Kidney tubule cell (primary cell): ENCODE measurements at regions not wholly inside any gene's neighbourhood (a gene's known extent, or its start where the extent isn't known, plus 50 kb on each side); places are given as distances from the start of the nearest gene placed in this dataset.
"Not testable (repeated sequence)": the region's sequence is repeated elsewhere in the genome, so short reads cannot be mapped to it uniquely, and the experiment has no call there.

ENCODE experiments used
- DNase-seq: peaks from one replicate; pipeline ENCODE4 v3.0.0-alpha.2; 2018; ENCODE audit warnings: low spot score

DNA sequence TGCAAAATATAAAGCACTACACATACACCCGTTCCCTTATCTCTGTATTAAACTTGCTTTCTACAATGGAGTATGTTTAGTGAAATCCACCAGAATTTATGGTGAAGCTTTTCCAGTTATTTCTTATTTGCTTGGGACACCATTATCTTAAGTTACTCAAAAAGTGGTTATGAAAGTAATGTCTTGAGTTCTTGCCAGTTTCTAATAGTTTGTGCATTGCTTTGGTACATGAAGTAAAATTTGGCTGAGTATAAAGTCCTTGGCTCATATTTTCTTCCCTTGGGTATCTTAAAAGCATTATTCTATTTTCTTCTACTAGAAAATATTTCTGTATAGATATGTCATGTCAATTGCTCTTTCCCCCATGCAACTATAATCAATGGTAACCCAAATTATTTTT is 85.2 kb downstream of the POLR1F start:
- DNase-seq: no peak

- peak; percentile 3 for DNase-seq
Measured at GRCh38 chr7:19621740-19622139, 87.1 kb downstream of the POLR1F start.

DNA sequence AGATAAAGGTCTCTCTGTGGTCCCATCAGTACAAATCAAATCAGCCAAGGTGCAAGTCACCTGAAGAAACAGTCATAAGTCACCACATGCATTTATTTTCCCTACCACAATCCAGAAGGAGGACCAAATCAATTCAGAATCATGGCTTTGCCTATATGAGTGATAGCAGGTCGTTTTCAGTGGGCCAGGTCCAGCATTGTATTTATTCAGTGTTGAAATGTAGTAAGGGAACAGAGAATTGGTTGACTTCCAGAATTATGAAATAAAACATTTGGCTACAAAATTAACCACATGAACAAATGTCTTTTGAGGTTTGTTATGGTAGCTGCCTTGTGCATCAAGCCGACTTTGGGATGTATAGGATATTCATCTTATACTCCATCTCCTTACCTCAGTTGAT is 88.4 kb downstream of the POLR1F start:
- no peak for DNase-seq

- DNase-seq: no peak
Measured at GRCh38 chr7:19619122-19619521, 89.7 kb downstream of the POLR1F start.

DNA sequence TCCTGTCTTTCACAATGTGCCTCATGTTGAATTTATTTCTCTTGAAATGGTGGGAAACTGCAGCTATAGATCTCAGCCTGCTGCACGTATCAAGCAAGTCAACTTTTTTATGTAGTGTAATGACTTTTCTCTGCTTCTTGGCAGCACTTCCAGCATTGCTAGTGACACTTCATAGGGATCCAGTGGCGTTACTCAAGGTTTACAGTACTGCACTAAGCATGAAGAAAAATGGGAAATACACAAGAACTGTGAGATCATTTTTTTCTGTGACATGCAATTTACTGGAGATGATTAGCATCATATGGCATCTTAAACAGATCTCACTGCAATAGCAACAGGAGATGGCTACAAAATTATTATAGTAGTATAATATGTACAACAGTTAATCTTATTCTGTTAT is 90.9 kb downstream of the POLR1F start:
- no peak for DNase-seq

GRCh38 chr7:19610194-19610943 is 98.5 kb downstream of the POLR1F start:
- no peak for DNase-seq

- DNase-seq: no peak
Measured at GRCh38 chr7:19589446-19589845, 119.4 kb downstream of the POLR1F start.

DNA sequence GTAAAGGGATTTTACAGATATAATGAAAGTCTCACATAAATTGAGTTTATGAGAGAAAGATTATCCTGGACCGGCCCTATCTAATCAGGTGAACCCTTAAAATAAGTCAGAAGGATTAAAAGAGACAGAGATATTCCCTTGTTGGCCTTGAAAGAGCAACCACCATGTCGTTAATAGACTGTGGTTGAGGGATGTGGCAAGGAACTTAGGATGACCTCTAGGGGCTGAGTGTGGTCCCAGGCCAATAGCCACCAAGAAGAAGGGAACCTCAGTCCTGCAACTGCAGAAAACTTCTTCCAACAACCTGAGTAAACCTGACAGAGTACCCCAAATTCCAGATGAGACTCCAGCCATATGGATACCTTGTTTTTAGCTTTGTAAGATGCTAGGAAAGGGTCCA is 121.5 kb downstream of the POLR1F start:
- DNase-seq: no peak

DNA sequence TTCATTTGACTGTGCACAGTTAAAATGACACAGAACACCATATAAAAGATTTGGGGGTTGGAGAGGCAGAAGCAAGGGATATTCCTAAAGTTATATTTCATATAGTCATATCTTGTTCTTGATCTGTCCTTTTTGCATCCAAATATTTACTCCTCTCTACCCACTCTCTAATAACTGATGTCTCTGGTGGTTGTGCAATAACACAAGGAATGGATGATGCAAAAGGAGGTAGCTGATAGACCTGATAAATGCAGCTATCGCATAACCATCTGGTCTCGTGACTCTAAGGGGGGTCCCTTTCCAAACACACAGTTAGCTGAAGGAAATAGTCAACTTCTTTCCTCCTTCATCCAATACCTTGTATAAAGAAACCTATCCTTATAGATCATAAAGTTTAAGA is 123.1 kb downstream of the POLR1F start:
- DNase-seq: no peak

DNA sequence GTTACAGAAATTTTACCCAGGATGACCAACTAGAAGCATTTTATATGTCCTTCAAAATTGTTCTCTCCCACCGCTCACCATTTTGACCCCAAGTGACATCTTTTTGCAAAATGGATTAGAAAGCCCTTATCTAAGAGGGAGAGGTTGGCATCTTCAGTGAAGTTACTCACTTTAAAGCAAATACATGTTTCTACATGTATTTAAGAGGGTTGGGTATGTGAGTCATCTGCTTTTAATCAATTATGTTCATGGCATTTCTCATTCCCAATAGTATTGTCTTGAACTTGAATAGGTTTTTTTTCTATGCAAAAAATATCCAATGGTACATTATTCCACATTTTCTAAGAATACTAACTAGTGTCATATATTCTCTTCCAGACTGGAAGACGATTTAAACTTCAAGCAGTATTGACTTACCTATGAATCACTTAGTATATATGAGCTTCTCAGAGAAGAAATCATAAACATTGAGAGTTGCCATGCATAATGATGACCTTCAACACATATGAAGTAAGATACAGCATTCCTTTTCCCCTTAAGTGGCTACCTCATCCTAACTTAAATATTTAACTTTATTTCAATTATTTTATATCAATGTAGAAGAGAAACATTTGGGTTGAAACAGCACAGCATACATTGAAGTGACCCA is 132.8 kb downstream of the POLR1F start:
- no peak for DNase-seq

GRCh38 chr7:19574131-19574530 is 134.7 kb downstream of the POLR1F start:
- DNase-seq: no peak

GRCh38 chr7:19572566-19572965 is 136.3 kb downstream of the POLR1F start:
- DNase-seq: no peak

GRCh38 chr7:19567011-19567410 is 141.8 kb downstream of the POLR1F start:
- no peak for DNase-seq

GRCh38 chr7:19565602-19566001 is 143.2 kb downstream of the POLR1F start:
- DNase-seq: no peak

- no peak for DNase-seq
Measured at GRCh38 chr7:19561121-19561805, 147.6 kb downstream of the POLR1F start.

DNA sequence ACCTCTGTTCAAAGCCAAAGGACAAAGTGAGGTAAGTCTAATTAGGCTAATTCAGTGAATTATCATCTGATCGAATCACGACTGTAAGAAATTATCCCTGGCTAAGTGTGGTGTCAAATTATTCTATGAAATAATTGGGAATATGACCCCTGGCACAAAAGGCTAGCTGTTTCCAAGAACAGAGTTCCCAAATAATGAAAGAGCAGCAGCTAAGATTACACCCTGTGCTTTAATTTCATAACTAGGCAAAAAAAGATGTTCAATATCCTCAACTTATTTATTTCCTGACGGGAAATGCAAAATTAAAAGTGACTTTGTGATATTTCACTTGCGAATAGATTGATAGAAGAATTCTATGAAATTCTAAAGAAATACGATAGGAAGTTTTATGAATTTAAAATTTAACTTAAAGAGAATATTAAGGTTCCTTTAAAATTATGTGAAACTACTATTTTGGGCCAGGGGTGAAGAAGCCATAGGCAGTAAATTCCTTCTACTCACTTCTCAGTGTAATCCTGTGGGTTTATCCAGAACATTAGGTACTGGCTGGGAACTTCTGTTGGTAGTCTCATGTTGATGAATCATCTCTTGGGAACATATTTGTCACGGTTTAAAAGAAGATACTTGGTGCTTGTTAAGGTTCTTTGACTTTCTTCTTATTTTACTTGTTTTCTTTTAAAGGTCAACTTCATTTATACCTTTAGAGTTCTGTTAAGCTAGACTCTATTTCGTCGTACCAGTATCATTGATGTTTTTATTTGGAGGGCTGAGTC is 148.5 kb downstream of the POLR1F start:
- no peak for DNase-seq

GRCh38 chr7:19558527-19558926 is 150.3 kb downstream of the POLR1F start:
- DNase-seq: no peak

- DNase-seq: no peak
Measured at GRCh38 chr7:19557726-19558465, 150.9 kb downstream of the POLR1F start.

- DNase-seq: no peak
Measured at GRCh38 chr7:19554581-19554980, 154.3 kb downstream of the POLR1F start.

DNA sequence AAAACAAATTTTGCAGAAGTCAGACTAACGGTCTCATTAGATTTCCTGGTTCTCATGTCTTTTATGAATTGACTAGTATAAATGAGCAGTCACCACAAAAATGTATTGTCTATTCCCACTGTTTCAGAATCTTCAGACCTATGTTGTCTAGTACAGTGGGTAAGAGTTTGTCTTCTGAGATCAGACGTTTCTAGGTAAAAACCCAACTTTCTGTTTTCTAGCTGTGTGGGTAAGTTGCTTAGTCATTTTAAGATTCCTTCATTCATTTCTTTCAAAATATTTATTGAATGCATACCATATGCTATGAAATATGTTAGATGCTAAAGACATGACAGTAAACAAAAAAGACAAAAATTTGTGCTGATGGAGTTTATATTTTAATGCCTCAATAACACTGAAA is 156.3 kb downstream of the POLR1F start:
- no peak for DNase-seq

GRCh38 chr7:19549246-19549645 is 159.6 kb downstream of the POLR1F start:
- not testable (repeated sequence) for DNase-seq

DNA sequence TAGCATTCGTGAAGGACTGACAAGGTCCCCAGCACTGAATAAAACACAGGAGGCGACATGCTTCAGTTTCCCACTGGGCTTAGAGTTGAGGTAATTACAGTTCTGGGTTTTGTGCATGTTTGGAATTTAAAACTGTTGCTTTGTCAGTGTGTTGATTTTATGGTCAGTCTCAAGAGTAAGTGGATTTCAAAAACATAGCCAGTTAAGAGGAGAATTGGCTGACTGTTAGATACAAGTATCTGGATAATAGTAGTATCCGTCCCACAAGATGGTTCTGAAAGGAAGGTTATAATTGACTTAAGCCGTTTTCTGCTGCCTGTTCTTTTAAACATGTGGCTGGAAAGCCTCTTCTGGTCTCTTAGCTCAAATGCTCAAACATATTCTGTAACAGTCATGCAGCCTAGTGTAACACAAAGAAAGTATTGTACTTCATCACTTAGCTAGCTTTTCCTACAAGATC is 170.9 kb downstream of the POLR1F start:
- DNase-seq: no peak
